SJCRH30 (cell line): ENCODE measurements at regions not wholly inside any gene's neighbourhood (a gene's known extent, or its start where the extent isn't known, plus 50 kb on each side); places are given as distances from the start of the nearest gene placed in this dataset.
"Not testable (repeated sequence)": the region's sequence is repeated elsewhere in the genome, so short reads cannot be mapped to it uniquely, and the experiment has no call there.

ENCODE experiments used
- DNase-seq, 2 experiments: peaks; one replicate each; pipeline ENCODE4 v3.0.0-alpha.2; 2015 to 2020
- H3K27ac ChIP-seq: fragments of 250-450 bp; sonication (Bioruptor Pico); 2 replicates; pipeline ENCODE4 v1.5.1; 2020; ENCODE audit warnings: mild to moderate bottlenecking, moderate library complexity
- H3K27me3 ChIP-seq: fragments of 250-450 bp; sonication (Bioruptor Pico); 2 replicates; pipeline ENCODE4 v1.5.1; 2020; ENCODE audit warnings: mild to moderate bottlenecking, moderate library complexity
- H3K36me3 ChIP-seq: fragments of 250-450 bp; sonication (Bioruptor Pico); 2 replicates; pipeline ENCODE4 v1.5.1; 2020; ENCODE audit warnings: mild to moderate bottlenecking, moderate library complexity
- H3K4me1 ChIP-seq: fragments of 250-450 bp; sonication (Bioruptor Pico); 2 replicates; pipeline ENCODE4 v1.5.1; 2020; ENCODE audit warnings: mild to moderate bottlenecking, moderate library complexity
- H3K4me3 ChIP-seq: fragments of 250-450 bp; sonication (Bioruptor Pico); 2 replicates; pipeline ENCODE4 v1.5.1; 2020; ENCODE audit warnings: mild to moderate bottlenecking, moderate library complexity
- H3K9me3 ChIP-seq: fragments of 250-450 bp; sonication (Bioruptor Pico); replicated peaks from 2 replicates; pipeline ENCODE4 v1.5.1; 2020; ENCODE audit warnings: mild to moderate bottlenecking, moderate library complexity

DNA sequence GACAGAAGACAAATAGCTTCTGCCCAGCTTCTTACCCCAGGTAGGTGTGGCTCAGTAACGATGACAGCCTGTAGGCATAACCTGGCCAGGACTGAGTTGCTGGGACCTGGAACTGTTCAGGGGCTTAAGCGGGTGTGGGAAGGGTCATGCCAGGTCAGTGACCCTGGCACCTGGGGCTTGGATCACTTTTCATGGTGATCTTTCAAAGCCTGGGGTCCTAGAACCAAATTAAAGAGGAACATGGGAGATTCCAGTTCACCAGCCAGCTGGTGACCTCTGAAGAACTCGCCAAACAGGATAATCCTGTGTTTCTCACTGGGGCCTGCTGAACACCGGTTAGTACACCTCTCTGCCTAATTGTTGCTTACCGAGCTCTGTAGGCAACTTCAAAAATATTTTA lies 102.6 kb upstream of the LMNTD1 start:
- Histone ChIP-seq H3K4me3 (no peak overlapping the region), H3K4me1 (no peaks in the 10 kb centered on the region; the same call in 1 of the 2 replicates), H3K36me3 (no peaks in the 10 kb centered on the region), H3K27me3 (no peaks in the 10 kb centered on the region), H3K27ac (no peak overlapping the region), H3K9me3 (no peaks in the 10 kb centered on the region)
- DNase-seq, result no peak

- H3K4me1 ChIP-seq, result no peaks in the 10 kb centered on the region
- no peak overlapping the region for H3K27ac ChIP-seq
- H3K9me3 ChIP-seq, result no peaks in the 10 kb centered on the region
- no peak overlapping the region for H3K4me3 ChIP-seq
- H3K27me3 ChIP-seq, result no peaks in the 10 kb centered on the region
- no peaks in the 10 kb centered on the region for H3K36me3 ChIP-seq
- DNase-seq, result no peak
These were observed 106.5 kb upstream of the LMNTD1 start for GRCh38 chr12:25659621-25660020.

GRCh38 chr12:25670076-25671055 lies 117.3 kb upstream of the LMNTD1 start:
- Histone ChIP-seq H3K4me1 (no peaks in the 10 kb centered on the region), H3K36me3 (no peaks in the 10 kb centered on the region), H3K27ac (no peak overlapping the region), H3K9me3 (no peaks in the 10 kb centered on the region), H3K4me3 (no peak overlapping the region), H3K27me3 (no peaks in the 10 kb centered on the region)
- no peak for DNase-seq

- H3K9me3 ChIP-seq, result no peaks in the 10 kb centered on the region
- H3K4me3 ChIP-seq, result no peak overlapping the region
- DNase-seq, result no peak
- H3K27me3 ChIP-seq, result no peaks in the 10 kb centered on the region
- no peaks in the 10 kb centered on the region for H3K36me3 ChIP-seq
- H3K4me1 ChIP-seq, result no peaks in the 10 kb centered on the region
- no peak overlapping the region for H3K27ac ChIP-seq
These were observed 122.7 kb upstream of the LMNTD1 start for GRCh38 chr12:25675808-25676207.

DNA sequence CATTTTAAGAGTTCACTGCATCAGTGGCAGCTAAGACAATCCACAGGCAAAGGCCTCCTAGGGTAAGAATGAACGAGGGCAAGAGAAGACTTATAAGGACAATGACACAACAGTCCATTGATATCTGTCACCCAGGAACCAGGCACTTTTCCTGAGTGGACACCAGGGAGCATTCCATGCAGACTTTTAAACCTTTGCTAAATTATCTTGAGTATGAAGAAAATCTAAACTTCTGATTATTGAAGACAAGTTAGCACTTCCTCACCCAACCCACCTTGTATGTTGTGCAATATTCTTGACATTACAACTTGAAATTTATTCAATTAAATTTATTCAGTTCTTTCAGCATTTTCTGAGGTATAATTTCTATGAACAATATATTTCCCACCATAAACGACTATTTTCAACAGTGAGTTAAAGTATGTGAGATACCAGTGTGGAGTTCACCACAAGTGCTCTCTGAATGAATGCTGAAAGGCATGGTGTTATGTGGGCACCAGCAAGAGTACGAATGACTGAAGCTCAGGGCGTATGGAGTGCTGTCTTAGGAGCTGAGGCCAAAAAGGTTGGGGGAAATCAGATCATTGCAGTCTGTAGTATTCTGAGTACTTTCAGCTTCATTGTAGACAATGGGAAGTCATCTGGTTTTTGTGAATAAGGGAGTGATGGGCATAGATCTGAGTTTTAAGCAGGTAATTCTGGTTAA lies 124.3 kb upstream of the LMNTD1 start:
- H3K36me3 ChIP-seq, result no peaks in the 10 kb centered on the region
- no peaks in the 10 kb centered on the region for H3K4me1 ChIP-seq
- no peak for DNase-seq
- no peaks in the 10 kb centered on the region for H3K27me3 ChIP-seq
- no peak overlapping the region for H3K4me3 ChIP-seq
- no peak overlapping the region for H3K27ac ChIP-seq
- H3K9me3 ChIP-seq, result no peaks in the 10 kb centered on the region

DNA sequence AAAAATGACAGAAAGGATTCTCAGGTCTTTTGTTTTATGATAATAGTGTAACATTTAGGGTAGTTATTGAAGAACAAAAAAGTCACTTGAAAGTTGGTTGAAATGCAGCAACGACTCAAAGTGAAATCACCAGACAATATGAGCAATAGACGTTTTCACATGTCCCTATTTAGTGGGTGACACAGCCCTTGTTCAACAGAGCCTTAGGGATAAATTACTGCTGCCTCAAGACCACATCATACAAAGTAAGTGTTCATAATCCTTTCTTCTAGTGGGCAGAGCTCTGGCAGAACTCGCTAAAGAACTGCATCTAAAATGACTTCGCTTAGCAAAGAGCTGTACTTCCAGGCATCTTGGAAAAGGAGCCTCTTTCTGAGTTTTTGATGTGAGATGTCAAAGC lies 128.5 kb upstream of the LMNTD1 start:
- DNase-seq, result no peak
- Histone ChIP-seq H3K27ac (no peak overlapping the region), H3K4me3 (no peak overlapping the region), H3K36me3 (no peaks in the 10 kb centered on the region), H3K4me1 (no peaks in the 10 kb centered on the region), H3K9me3 (no peaks in the 10 kb centered on the region), H3K27me3 (no peaks in the 10 kb centered on the region)

DNA sequence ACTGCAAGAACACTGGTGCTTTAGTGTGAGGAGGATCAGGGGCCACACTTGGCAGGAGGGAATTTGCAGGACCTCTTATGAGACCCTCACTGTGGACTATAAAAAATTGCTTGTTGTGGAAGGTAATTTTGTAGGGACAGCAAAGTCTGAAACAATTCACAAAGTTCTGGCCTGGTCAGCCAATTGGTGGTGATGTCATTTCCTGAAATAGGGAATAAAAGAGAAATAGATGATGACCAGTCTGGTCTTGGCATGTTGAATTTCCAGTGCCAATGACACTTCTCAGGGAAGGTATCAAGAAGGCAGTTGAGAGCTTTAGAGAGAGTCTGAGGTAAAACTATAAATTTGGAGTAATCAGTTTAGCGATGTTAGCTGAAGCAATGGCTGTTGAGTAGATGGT lies 129.3 kb upstream of the LMNTD1 start:
- DNase-seq, result no peak
- H3K4me3 ChIP-seq, result no peak overlapping the region
- H3K36me3 ChIP-seq, result no peaks in the 10 kb centered on the region
- H3K27ac ChIP-seq, result no peak overlapping the region
- no peaks in the 10 kb centered on the region for H3K27me3 ChIP-seq
- H3K9me3 ChIP-seq, result no peaks in the 10 kb centered on the region
- no peaks in the 10 kb centered on the region for H3K4me1 ChIP-seq

- Histone ChIP-seq H3K27me3 (no peaks in the 10 kb centered on the region), H3K4me1 (no peaks in the 10 kb centered on the region), H3K36me3 (no peaks in the 10 kb centered on the region), H3K4me3 (no peak overlapping the region), H3K9me3 (no peaks in the 10 kb centered on the region), H3K27ac (no peak overlapping the region)
- DNase-seq, result no peak
These were observed 131.0 kb upstream of the LMNTD1 start for GRCh38 chr12:25684070-25684469.

GRCh38 chr12:25686351-25686750 lies 133.3 kb upstream of the LMNTD1 start:
- no peak overlapping the region for H3K27ac ChIP-seq
- no peak overlapping the region for H3K4me3 ChIP-seq
- 0 out of 2 replicates have a peak, but pooled peaks cover 3% of the 10 kb centered on the region for H3K4me1 ChIP-seq
- DNase-seq, result no peak
- no peaks in the 10 kb centered on the region for H3K9me3 ChIP-seq
- no peaks in the 10 kb centered on the region for H3K36me3 ChIP-seq
- no peaks in the 10 kb centered on the region for H3K27me3 ChIP-seq

- Histone ChIP-seq H3K36me3 (no peaks in the 10 kb centered on the region), H3K27ac (no peak overlapping the region), H3K9me3 (no peaks in the 10 kb centered on the region), H3K4me1 (0 out of 2 replicates have a peak, but pooled peaks cover 3% of the 10 kb centered on the region), H3K27me3 (no peaks in the 10 kb centered on the region), H3K4me3 (no peak overlapping the region)
- DNase-seq, result no peak
These were observed 134.1 kb upstream of the LMNTD1 start for GRCh38 chr12:25687226-25687625.

- H3K4me3 ChIP-seq, H3K27me3 ChIP-seq, H3K27ac ChIP-seq, H3K4me1 ChIP-seq, H3K9me3 ChIP-seq, H3K36me3 ChIP-seq, DNase-seq: not testable (repeated sequence)
These were observed 135.8 kb upstream of the LMNTD1 start for GRCh38 chr12:25688851-25689250.

DNA sequence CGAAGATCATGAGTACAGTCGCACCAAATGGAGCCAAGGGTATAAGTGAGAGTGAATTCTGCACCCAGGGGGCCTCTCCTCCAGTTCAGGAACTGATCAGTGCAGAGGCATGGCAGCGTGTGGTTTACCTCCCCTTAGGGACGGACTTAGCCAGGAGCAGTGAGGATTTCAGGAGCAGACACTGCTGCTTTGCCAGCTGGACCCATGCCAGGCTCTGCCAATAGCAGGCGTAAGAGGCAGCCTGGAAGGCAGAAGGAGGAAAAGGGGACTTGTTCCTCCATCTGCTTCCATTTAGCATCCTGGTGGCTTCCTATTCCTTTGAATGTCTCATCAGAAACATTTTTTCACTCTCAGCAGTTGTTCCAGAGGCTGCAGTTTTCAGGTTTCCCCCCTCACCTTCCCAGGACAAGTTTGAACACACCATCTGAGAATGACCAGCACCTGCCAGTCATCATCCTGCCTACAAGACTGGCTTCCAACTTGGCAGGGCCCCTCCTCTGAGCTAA lies 137.0 kb upstream of the LMNTD1 start:
- no peak overlapping the region for H3K27ac ChIP-seq
- no peaks in the 10 kb centered on the region for H3K36me3 ChIP-seq
- 0 out of 2 replicates have a peak, but pooled peaks cover 3% of the 10 kb centered on the region for H3K4me1 ChIP-seq
- no peaks in the 10 kb centered on the region for H3K27me3 ChIP-seq
- H3K4me3 ChIP-seq, result no peak overlapping the region
- DNase-seq, result peak; percentile 49 to 50
- H3K9me3 ChIP-seq, result no peaks in the 10 kb centered on the region

DNA sequence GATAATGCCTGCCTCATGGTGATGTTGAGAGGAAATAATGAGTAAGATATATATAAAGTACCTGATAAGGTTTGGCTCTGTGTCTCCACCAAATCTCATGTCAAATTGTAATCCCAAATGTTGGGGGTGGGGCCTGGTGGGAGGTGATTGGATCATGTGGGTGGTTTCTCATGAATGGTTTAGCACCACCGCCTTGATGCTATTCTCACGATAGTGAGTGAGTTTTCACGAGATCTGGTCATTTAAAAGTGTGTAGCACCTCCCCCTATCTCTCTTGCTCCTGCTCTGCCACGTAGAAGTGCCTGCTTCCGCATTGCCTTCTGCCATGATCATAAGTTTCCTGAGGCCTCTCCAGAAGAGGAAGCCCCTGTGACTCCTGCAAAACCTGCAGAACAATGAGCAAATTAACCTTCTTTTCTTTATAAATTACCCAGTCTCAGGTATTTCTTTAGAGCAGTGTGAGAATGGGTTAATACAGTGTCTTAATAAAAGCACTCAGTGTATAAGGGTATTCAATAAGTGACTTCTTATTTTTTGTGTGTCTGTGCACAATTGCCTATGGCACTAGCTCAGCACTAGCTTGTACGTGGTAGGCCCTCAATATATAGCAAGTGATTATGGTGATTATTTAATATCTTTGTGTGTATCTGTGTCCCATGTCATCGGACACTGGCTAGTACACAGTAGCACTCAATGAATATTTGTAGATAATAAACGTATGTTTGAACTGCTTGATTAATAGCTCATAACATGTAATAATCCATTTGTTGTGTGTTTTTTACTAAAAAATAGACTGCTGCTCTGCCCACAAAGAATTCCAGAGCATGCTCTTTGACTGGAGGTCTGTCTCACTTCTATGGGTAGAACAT lies 138.1 kb upstream of the LMNTD1 start:
- DNase-seq, result no peak
- H3K27ac ChIP-seq, result no peak overlapping the region
- no peaks in the 10 kb centered on the region for H3K9me3 ChIP-seq

GRCh38 chr12:25691865-25692114 lies 138.7 kb upstream of the LMNTD1 start:
- Histone ChIP-seq H3K4me3 (no peak overlapping the region), H3K27me3 (no peaks in the 10 kb centered on the region), H3K4me1 (0 out of 2 replicates have a peak, but pooled peaks cover 3% of the 10 kb centered on the region), H3K27ac (no peak overlapping the region), H3K9me3 (no peaks in the 10 kb centered on the region), H3K36me3 (no peaks in the 10 kb centered on the region)
- no peak for DNase-seq

More for the DNA sequence above, 138.1 kb upstream of the LMNTD1 start:
- Histone ChIP-seq H3K4me1 (0 out of 2 replicates have a peak, but pooled peaks cover 3% of the 10 kb centered on the region), H3K36me3 (no peaks in the 10 kb centered on the region), H3K4me3 (no peak overlapping the region), H3K27me3 (no peaks in the 10 kb centered on the region)
